ENCODE measurements at regions not wholly inside any gene's neighbourhood (a gene's known extent, or its start where the extent isn't known, plus 50 kb on each side); places are given as distances from the start of the nearest gene placed in this dataset.

GRCh38 chr4:141849367-141849766 lies 213.0 kb downstream of the IL15 start:
- no peak overlapping the region for H3K4me3 ChIP-seq (ENCODE audit: low read depth, low read length)
- no peak for DNase-seq (ENCODE audit: low read depth)
- TF ChIP-seq CTCF (conservative IDR thresholded peaks at IDR 0.05; ENCODE audit: low read depth, low read length), result no peak

- TF ChIP-seq CTCF (conservative IDR thresholded peaks at IDR 0.05; ENCODE audit: low read depth, low read length), result no peak
- H3K4me3 ChIP-seq (ENCODE audit: low read depth, low read length), result no peak overlapping the region
- DNase-seq (ENCODE audit: low read depth), result peak; percentile 3
Measured at GRCh38 chr4:141849778-141850177, 213.4 kb downstream of the IL15 start.

DNA sequence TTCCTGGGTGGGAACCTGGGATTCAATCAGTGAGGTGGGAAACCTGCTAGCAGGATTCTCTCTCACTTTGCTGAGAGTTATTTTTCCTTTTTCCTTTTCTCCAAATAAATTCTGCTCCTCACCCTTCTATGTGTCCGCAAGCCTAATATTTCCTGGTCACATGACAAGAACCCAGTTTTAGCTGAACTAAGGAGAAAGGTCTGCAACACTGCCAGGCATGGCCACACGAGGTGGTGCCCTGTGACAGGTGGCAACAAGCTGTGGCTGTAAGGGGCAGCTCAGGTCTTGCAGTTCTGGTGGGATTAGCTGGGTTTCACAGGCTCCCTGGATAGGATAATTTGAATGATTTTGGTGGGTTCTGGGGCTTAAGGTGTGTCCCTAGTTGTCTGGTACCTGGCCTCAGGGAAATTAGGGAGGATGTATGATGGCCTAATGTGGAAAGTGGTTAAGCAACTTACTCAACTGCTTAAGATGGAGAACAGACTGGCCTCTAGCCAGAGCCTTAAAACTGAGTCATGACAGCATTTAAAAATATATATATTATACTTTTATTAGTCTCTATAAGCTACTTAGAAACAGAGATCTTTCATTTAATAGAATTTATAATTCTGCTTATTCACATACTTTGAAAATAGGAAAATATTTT lies 215.0 kb downstream of the IL15 start:
- no peak for TF ChIP-seq CTCF (conservative IDR thresholded peaks at IDR 0.05; ENCODE audit: low read depth, low read length)
- no peak overlapping the region for H3K4me3 ChIP-seq (ENCODE audit: low read depth, low read length)
- DNase-seq (ENCODE audit: low read depth), result peak; percentile 9

DNA sequence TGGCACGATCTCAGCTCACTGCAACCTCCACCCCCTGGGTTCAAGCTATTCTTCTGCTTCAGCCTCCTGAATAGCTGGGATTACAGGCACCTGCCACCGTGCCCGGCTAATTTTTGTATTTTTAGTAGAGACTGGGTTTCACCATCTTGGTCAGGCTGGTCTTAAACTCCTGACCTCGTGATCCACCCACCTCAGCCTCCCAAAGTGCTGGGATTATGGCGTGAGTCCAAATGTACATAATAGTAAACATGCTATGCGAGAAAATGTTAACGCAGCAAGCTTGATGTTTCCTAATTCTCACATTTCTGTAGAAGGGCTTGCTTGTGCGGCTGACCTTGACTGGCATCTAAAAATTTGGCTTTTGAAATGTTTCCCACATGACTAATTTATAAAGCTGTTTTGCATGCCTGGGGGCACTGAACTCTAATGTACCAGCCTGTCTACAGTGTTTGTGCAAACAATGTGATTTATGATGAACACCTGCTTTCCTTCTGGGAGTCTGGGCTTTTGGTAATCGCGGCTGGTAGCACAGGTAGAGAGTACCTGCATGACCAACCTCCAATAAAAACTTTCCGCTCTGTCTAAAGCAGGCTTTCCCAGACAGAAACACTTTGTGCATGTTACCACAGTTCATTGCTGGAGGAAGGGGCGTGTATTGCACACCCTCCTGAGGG lies 216.8 kb downstream of the IL15 start:
- DNase-seq (ENCODE audit: low read depth), result no peak
- no peak for TF ChIP-seq CTCF (conservative IDR thresholded peaks at IDR 0.05; ENCODE audit: low read depth, low read length)
- H3K4me3 ChIP-seq (ENCODE audit: low read depth, low read length), result no peak overlapping the region

- TF ChIP-seq CTCF (conservative IDR thresholded peaks at IDR 0.05; ENCODE audit: low read depth, low read length), result no peak
- DNase-seq (ENCODE audit: low read depth), result no peak
Measured at GRCh38 chr4:141858437-141858836, 222.1 kb downstream of the IL15 start.

GRCh38 chr4:141860974-141861373 lies 224.6 kb downstream of the IL15 start:
- H3K4me3 ChIP-seq (ENCODE audit: low read depth, low read length), result no peak overlapping the region
- no peak for TF ChIP-seq CTCF (conservative IDR thresholded peaks at IDR 0.05; ENCODE audit: low read depth, low read length)
- DNase-seq (ENCODE audit: low read depth), result no peak

More at GRCh38 chr4:141858437-141858836, 222.1 kb downstream of the IL15 start:
- H3K4me3 ChIP-seq (ENCODE audit: low read depth, low read length), result no peak overlapping the region

DNA sequence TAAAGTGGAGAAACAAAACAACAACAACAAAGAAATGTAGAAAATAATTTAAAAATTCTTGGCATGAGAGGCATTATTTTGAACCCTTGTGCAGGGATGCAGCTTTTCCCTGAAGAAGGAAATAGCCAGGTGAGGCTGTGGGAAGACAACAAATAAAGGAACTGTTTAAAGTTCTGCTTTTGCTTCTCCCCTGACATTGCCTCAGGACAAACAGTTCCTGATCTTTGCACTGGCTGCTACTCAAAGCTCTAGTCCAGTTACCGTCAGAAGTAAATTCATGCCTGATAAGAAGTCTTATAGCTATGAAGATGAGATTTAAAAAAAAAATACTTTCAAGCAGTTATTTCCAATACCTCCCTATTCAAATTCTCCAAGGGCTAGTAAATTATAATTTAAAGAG lies 233.8 kb downstream of the IL15 start:
- no peak for TF ChIP-seq CTCF (conservative IDR thresholded peaks at IDR 0.05; ENCODE audit: low read depth, low read length)
- no peak overlapping the region for H3K4me3 ChIP-seq (ENCODE audit: low read depth, low read length)
- no peak for DNase-seq (ENCODE audit: low read depth)
